ENCODE measurements at regions not wholly inside any gene's neighbourhood (a gene's known extent, or its start where the extent isn't known, plus 50 kb on each side); places are given as distances from the start of the nearest gene placed in this dataset.

- no peak for DNase-seq
- in situ Hi-C loops (cut with MboI; ENCODE audit: low pct_unique_long_range_greater_than_20kb, low sequenced_read_pairs), result no loop called here
Measured at GRCh38 chr3:167958141-167958540, 137.6 kb downstream of the GOLIM4 start.

GRCh38 chr3:167952969-167953368, 142.8 kb downstream of the GOLIM4 start:
- in situ Hi-C loops (cut with MboI; ENCODE audit: low pct_unique_long_range_greater_than_20kb, low sequenced_read_pairs), result no loop called here
- no peak for DNase-seq

GRCh38 chr3:167950212-167950611, 145.5 kb downstream of the GOLIM4 start:
- no peak for DNase-seq
- in situ Hi-C loops (cut with MboI; ENCODE audit: low pct_unique_long_range_greater_than_20kb, low sequenced_read_pairs), result no loop called here

- peak; percentile 95 for DNase-seq
- in situ Hi-C loops (cut with MboI; ENCODE audit: low pct_unique_long_range_greater_than_20kb, low sequenced_read_pairs), result loop anchor here (25.0 kb wide), 2 partner anchors 96 to 221 kb away; no protein-coding TSS in a partner anchor
Measured at GRCh38 chr3:167941234-167941995, 154.3 kb downstream of the GOLIM4 start.

GRCh38 chr3:167940241-167940640, 155.5 kb downstream of the GOLIM4 start:
- in situ Hi-C loops (cut with MboI; ENCODE audit: low pct_unique_long_range_greater_than_20kb, low sequenced_read_pairs), result loop anchor here (25.0 kb wide), 2 partner anchors 97 to 222 kb away; no protein-coding TSS in a partner anchor
- peak; percentile 9 for DNase-seq

GRCh38 chr3:167938516-167938915, 157.2 kb downstream of the GOLIM4 start:
- in situ Hi-C loops (cut with MboI; ENCODE audit: low pct_unique_long_range_greater_than_20kb, low sequenced_read_pairs), result loop anchor here (25.0 kb wide), 2 partner anchors 99 to 224 kb away; no protein-coding TSS in a partner anchor

GRCh38 chr3:167936019-167936418, 159.7 kb downstream of the GOLIM4 start:
- no peak for DNase-seq
- in situ Hi-C loops (cut with MboI; ENCODE audit: low pct_unique_long_range_greater_than_20kb, low sequenced_read_pairs), result loop anchor here (25.0 kb wide), 2 partner anchors 101 to 226 kb away; no protein-coding TSS in a partner anchor

More at GRCh38 chr3:167938516-167938915, 157.2 kb downstream of the GOLIM4 start:
- no peak for DNase-seq

- in situ Hi-C loops (cut with MboI; ENCODE audit: low pct_unique_long_range_greater_than_20kb, low sequenced_read_pairs), result loop anchor here (25.0 kb wide), 2 partner anchors 107 to 232 kb away; no protein-coding TSS in a partner anchor
- DNase-seq, result no peak
Measured at GRCh38 chr3:167930453-167930852, 165.3 kb downstream of the GOLIM4 start.

- no peak for DNase-seq
- in situ Hi-C loops (cut with MboI; ENCODE audit: low pct_unique_long_range_greater_than_20kb, low sequenced_read_pairs), result loop anchor here (25.0 kb wide), 2 partner anchors 107 to 232 kb away; no protein-coding TSS in a partner anchor
Measured at GRCh38 chr3:167929968-167930367, 165.8 kb downstream of the GOLIM4 start.

- in situ Hi-C loops (cut with MboI; ENCODE audit: low pct_unique_long_range_greater_than_20kb, low sequenced_read_pairs), result loop anchor here (25.0 kb wide), 2 partner anchors 109 to 234 kb away; no protein-coding TSS in a partner anchor
- no peak for DNase-seq
Measured at GRCh38 chr3:167928381-167928780, 167.3 kb downstream of the GOLIM4 start.

- DNase-seq, result no peak
- in situ Hi-C loops (cut with MboI; ENCODE audit: low pct_unique_long_range_greater_than_20kb, low sequenced_read_pairs), result no loop called here
Measured at GRCh38 chr3:167920747-167921146, 175.0 kb downstream of the GOLIM4 start.

GRCh38 chr3:167919590-167919989, 176.1 kb downstream of the GOLIM4 start:
- no peak for DNase-seq
- in situ Hi-C loops (cut with MboI; ENCODE audit: low pct_unique_long_range_greater_than_20kb, low sequenced_read_pairs), result no loop called here

- in situ Hi-C loops (cut with MboI; ENCODE audit: low pct_unique_long_range_greater_than_20kb, low sequenced_read_pairs), result no loop called here
- no peak for DNase-seq
Measured at GRCh38 chr3:167918686-167919085, 177.0 kb downstream of the GOLIM4 start.

GRCh38 chr3:167918008-167918596, 177.6 kb downstream of the GOLIM4 start:
- in situ Hi-C loops (cut with MboI; ENCODE audit: low pct_unique_long_range_greater_than_20kb, low sequenced_read_pairs), result no loop called here
- no peak for DNase-seq

- in situ Hi-C loops (cut with MboI; ENCODE audit: low pct_unique_long_range_greater_than_20kb, low sequenced_read_pairs), result no loop called here
- peak; percentile 11 for DNase-seq
Measured at GRCh38 chr3:167913219-167913835, 177.8 kb downstream of the SERPINI1 start.

GRCh38 chr3:167909952-167910351, 174.4 kb downstream of the SERPINI1 start:
- in situ Hi-C loops (cut with MboI; ENCODE audit: low pct_unique_long_range_greater_than_20kb, low sequenced_read_pairs), result no loop called here
- DNase-seq, result no peak

- in situ Hi-C loops (cut with MboI; ENCODE audit: low pct_unique_long_range_greater_than_20kb, low sequenced_read_pairs), result no loop called here
- no peak for DNase-seq
Measured at GRCh38 chr3:167909504-167909896, 174.0 kb downstream of the SERPINI1 start.

- in situ Hi-C loops (cut with MboI; ENCODE audit: low pct_unique_long_range_greater_than_20kb, low sequenced_read_pairs), result no loop called here
- DNase-seq, result no peak
Measured at GRCh38 chr3:167908746-167909503, 173.4 kb downstream of the SERPINI1 start.

- no peak for DNase-seq
- in situ Hi-C loops (cut with MboI; ENCODE audit: low pct_unique_long_range_greater_than_20kb, low sequenced_read_pairs), result no loop called here
Measured at GRCh38 chr3:167908221-167908620, 172.7 kb downstream of the SERPINI1 start.
